Endothelial cell of umbilical vein (primary cell): ENCODE measurements at regions not wholly inside any gene's neighbourhood (a gene's known extent, or its start where the extent isn't known, plus 50 kb on each side); places are given as distances from the start of the nearest gene placed in this dataset.

ENCODE experiments used
- BruUV-seq: library from RNA; stranded (reverse); fragments of 400-500 nt; replicated peaks from 2 replicates; lab custom pipeline; 2021; lab: Mats Ljungman, UMichigan
- CTCF ChIA-PET: fragments of 300-600, 350-600 bp; sonication (Branson Sonifier 250); formaldehyde crosslinking; loops from one replicate; lab custom pipeline; 2021; ENCODE audit warnings: antibody characterized with exemption, inconsistent platforms; lab: Charles Lee
- POLR2A ChIA-PET: fragments of 300-600, 350-600 bp; sonication (Branson Sonifier 250); formaldehyde crosslinking; loops from one replicate; lab custom pipeline; 2021; ENCODE audit warnings: antibody characterized with exemption, inconsistent platforms; lab: Charles Lee
- DNase-seq: peaks from one replicate; pipeline ENCODE4 v3.0.0-alpha.2; 2011; ENCODE audit warnings: low read depth, low spot score
- FAIRE-seq: peaks from 2 replicates; lab custom pipeline; 2011; peaks lifted over from hg19 to GRCh38; lab: Jason Lieb, UNC
- H2AFZ ChIP-seq: 2 replicates; pipeline ENCODE4 v1.6.0; 2012; ENCODE audit warnings: low read depth, low read length, control low read depth, inconsistent platforms
- H3K27ac ChIP-seq: 2 replicates; pipeline ENCODE4 v1.5.1; 2011; ENCODE audit warnings: low read depth, mild to moderate bottlenecking, control low read depth, low read length, moderate library complexity; ENCODE audit not compliant: insufficient read depth
- H3K27me3 ChIP-seq, 2 experiments: 2 replicates each; pipeline versions ENCODE4 v1.6.0 to v1.6.1; 2011; ENCODE audit warnings: low read length in 2 of 2, mixed read lengths in 1 of 2; ENCODE audit not compliant: control insufficient read depth in 2 of 2, insufficient read depth in 2 of 2
- H3K36me3 ChIP-seq, 2 experiments: 2 replicates in 1 of 2; 3 replicates in 1 of 2; pipeline ENCODE4 v1.5.1; 2011; ENCODE audit warnings: low read length in 2 of 2, mild to moderate bottlenecking in 1 of 2, moderate library complexity in 1 of 2; ENCODE audit not compliant: control insufficient read depth in 2 of 2, insufficient read depth in 2 of 2; ENCODE audit errors: extremely low read depth in 1 of 2
- H3K4me1 ChIP-seq: 3 replicates; pipeline ENCODE4 v1.5.1; 2011; ENCODE audit warnings: mild to moderate bottlenecking, low read length; ENCODE audit not compliant: control insufficient read depth, insufficient read depth; ENCODE audit errors: extremely low read depth
- H3K4me2 ChIP-seq: 2 replicates; pipeline ENCODE4 v1.6.1; 2011; ENCODE audit warnings: low read length, control low read depth, mixed read lengths; ENCODE audit not compliant: insufficient read depth
- H3K4me3 ChIP-seq, 3 experiments: fragments of 200-600 bp in 1 of 3; sonication (generic), shearing (Covaris generic) in 1 of 3; replicated peaks in 1 of 3; 2 replicates each; pipeline ENCODE4 v1.5.1; 2011 to 2016; ENCODE audit warnings: control low read depth in 3 of 3, low read length in 3 of 3, mild to moderate bottlenecking in 2 of 3, inconsistent platforms in 1 of 3, low read depth in 1 of 3, moderate library complexity in 1 of 3; ENCODE audit not compliant: insufficient read depth in 1 of 3
- H3K79me2 ChIP-seq: 2 replicates; pipeline ENCODE4 v1.6.0; 2012; ENCODE audit warnings: low read length, inconsistent platforms; ENCODE audit not compliant: control insufficient read depth, insufficient read depth
- H3K9ac ChIP-seq: replicated peaks from 2 replicates; pipeline ENCODE3; 2011; ENCODE audit warnings: low read length, control low read depth; ENCODE audit not compliant: insufficient read depth; ENCODE audit errors: extremely low read depth
- H3K9me1 ChIP-seq: replicated peaks from 3 replicates; pipeline ENCODE4 v1.6.0; 2011; ENCODE audit warnings: mild to moderate bottlenecking, low read length; ENCODE audit not compliant: control insufficient read depth, insufficient read depth; ENCODE audit errors: extremely low read depth
- H3K9me3 ChIP-seq: replicated peaks from 2 replicates; pipeline ENCODE4 v1.5.1; 2012; ENCODE audit warnings: low read length, inconsistent platforms; ENCODE audit not compliant: control insufficient read depth, insufficient read depth
- H4K20me1 ChIP-seq: replicated peaks from 2 replicates; pipeline ENCODE3; 2011; ENCODE audit warnings: mild to moderate bottlenecking, low read length; ENCODE audit not compliant: control insufficient read depth, insufficient read depth; ENCODE audit errors: extremely low read depth
- CTCF ChIP-seq, 2 donors: IDR thresholded peaks; 1 replicate in 1 of 2; 2 replicates in 1 of 2; pipeline ENCODE4 v1.5.1; 2011; ENCODE audit warnings: low read length in 2 of 2, mild to moderate bottlenecking in 2 of 2, moderate library complexity in 2 of 2, control low read depth in 1 of 2, inconsistent platforms in 1 of 2, low read depth in 1 of 2; ENCODE audit not compliant: insufficient read depth in 1 of 2; ENCODE audit errors: extremely low read depth in 1 of 2
- EZH2 ChIP-seq: IDR thresholded peaks from 2 replicates; pipeline ENCODE4 v1.6.1; 2012; ENCODE audit warnings: borderline replicate concordance, low read depth, mild to moderate bottlenecking, moderate library complexity, low read length, inconsistent platforms; ENCODE audit not compliant: severe bottlenecking
- FOS ChIP-seq: IDR thresholded peaks from 2 replicates; pipeline ENCODE4 v1.6.1; 2011; ENCODE audit warnings: mild to moderate bottlenecking, low read length, moderate library complexity, borderline replicate concordance; ENCODE audit not compliant: insufficient read depth
- GATA2 ChIP-seq: IDR thresholded peaks from 2 replicates; pipeline ENCODE4 v1.7.0; 2011; ENCODE audit warnings: low read depth, mild to moderate bottlenecking, moderate library complexity, mixed read lengths, low read length; ENCODE audit not compliant: insufficient read length, insufficient read depth
- JUN ChIP-seq: IDR thresholded peaks from 2 replicates; pipeline ENCODE4 v1.6.1; 2011; ENCODE audit warnings: borderline replicate concordance, low read depth; ENCODE audit not compliant: insufficient read length, insufficient read depth
- MAX ChIP-seq: IDR thresholded peaks from 2 replicates; pipeline ENCODE4 v1.6.1; 2011; ENCODE audit not compliant: insufficient read depth, insufficient read length
- MYC ChIP-seq: IDR thresholded peaks from one replicate; pipeline ENCODE4 v1.6.1; 2011; ENCODE audit warnings: mild to moderate bottlenecking, low read depth, low read length
- POLR2A ChIP-seq: IDR thresholded peaks from 2 replicates; pipeline ENCODE4 v1.6.1; 2012; ENCODE audit warnings: low read depth, mild to moderate bottlenecking, control low read depth, low read length
- POLR2AphosphoS5 ChIP-seq: IDR thresholded peaks from 2 replicates; pipeline ENCODE4 v1.6.1; 2012; ENCODE audit warnings: low read depth, mild to moderate bottlenecking, control low read depth, low read length, moderate library complexity; ENCODE audit not compliant: insufficient read depth
- dilution Hi-C: fragments of 300-500 bp; cut with MboI; formaldehyde crosslinking; loops from one replicate; pipeline ENCODE4 v1.15.0; 2019; ENCODE audit warnings: low sequenced_read_pairs; ENCODE audit not compliant: extremely low pct_ligation_motif_present
- intact Hi-C: fragments of 100-400 bp; cut with micrococcal nuclease; formaldehyde crosslinking; loops from one replicate; pipeline ENCODE4 v1.10.0; 2022

- TF ChIP-seq CTCF (IDR thresholded peaks at IDR 0.05; ENCODE audit: extremely low read depth in 1 of 2, insufficient read depth in 1 of 2, low read depth in 1 of 2, low read length in 2 of 2) (no peak), JUN (no peak)
- Histone ChIP-seq H2AFZ (no peak overlapping the region), H3K9me3 (no peaks in the 10 kb centered on the region)
These were observed 53.7 kb upstream of the TMPRSS2 start for GRCh38 chr21:41561701-41562100.

GRCh38 chr21:41560661-41561158 is 52.8 kb upstream of the TMPRSS2 start:
- Histone ChIP-seq H3K27ac (no peak overlapping the region), H3K79me2 (no peaks in the 10 kb centered on the region), H2AFZ (no peak overlapping the region), H3K9ac (no peak overlapping the region), H4K20me1 (no peaks in the 10 kb centered on the region), H3K27me3 (peaks cover 0 to 3% of the 10 kb centered on the region in 2 experiments), H3K4me2 (no peak overlapping the region), H3K4me1 (no peaks in the 10 kb centered on the region), H3K36me3 (no peaks in the 10 kb centered on the region), H3K4me3 (no peak overlapping the region), H3K9me3 (no peaks in the 10 kb centered on the region), H3K9me1 (no peaks in the 10 kb centered on the region)
- intact Hi-C loops (no loop called here), dilution Hi-C loops (no loop called here)
- ChIA-PET CTCF (no interaction called here), POLR2A (no interaction called here)
- TF ChIP-seq EZH2, result no peak
- no peak for TF ChIP-seq MYC
- no peak for TF ChIP-seq MAX
- TF ChIP-seq POLR2A, result no peak
- TF ChIP-seq JUN, result no peak
- no peak for TF ChIP-seq POLR2AphosphoS5
- no peak for TF ChIP-seq CTCF (IDR thresholded peaks at IDR 0.05; ENCODE audit: extremely low read depth in 1 of 2, insufficient read depth in 1 of 2, low read depth in 1 of 2, low read length in 2 of 2)
- TF ChIP-seq GATA2, result no peak
- no peak for TF ChIP-seq FOS
- DNase-seq (no peak), FAIRE-seq (no peak)
- no TSS peak for BruUV-seq

More at GRCh38 chr21:41561701-41562100, 53.7 kb upstream of the TMPRSS2 start:
- H3K4me1 ChIP-seq, result no peaks in the 10 kb centered on the region
- POLR2A ChIA-PET, result no interaction called here
- CTCF ChIA-PET, result no interaction called here
- H3K4me3 ChIP-seq, result no peak overlapping the region
- H3K9me1 ChIP-seq, result no peaks in the 10 kb centered on the region
- H4K20me1 ChIP-seq, result no peaks in the 10 kb centered on the region
- H3K9ac ChIP-seq, result no peak overlapping the region
- H3K27me3 ChIP-seq, result peaks cover 0 to 3% of the 10 kb centered on the region in 2 experiments
- BruUV-seq, result no TSS peak
- DNase-seq (no peak), FAIRE-seq (no peak)
- dilution Hi-C loops, result no loop called here
- no peaks in the 10 kb centered on the region for H3K36me3 ChIP-seq
- H3K27ac ChIP-seq, result no peak overlapping the region
- intact Hi-C loops, result no loop called here
- H3K4me2 ChIP-seq, result no peak overlapping the region
- H3K79me2 ChIP-seq, result no peaks in the 10 kb centered on the region
